ENCODE measurements at regions not wholly inside any gene's neighbourhood (a gene's known extent, or its start where the extent isn't known, plus 50 kb on each side); places are given as distances from the start of the nearest gene placed in this dataset.

DNA sequence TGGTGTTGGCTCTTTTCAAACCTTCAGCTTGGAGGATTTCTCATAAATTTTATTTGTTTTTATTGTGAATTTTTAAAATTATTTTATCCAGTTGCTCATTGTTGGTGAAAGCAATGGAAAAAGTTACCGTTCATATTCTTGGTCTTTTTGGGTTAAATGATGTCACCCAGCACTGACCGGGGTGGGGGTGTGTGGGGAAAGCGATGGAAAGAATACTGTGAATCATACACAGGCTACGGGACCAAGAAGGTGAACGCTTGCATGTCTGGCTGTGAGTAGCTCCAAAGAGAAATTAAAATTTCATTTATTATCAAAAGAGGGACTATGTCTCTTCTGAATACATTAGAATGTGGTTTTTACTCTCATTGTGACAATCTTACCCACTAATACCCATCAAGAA lies 430.1 kb downstream of the AEBP2 start:
- Histone ChIP-seq H3K36me3 (ENCODE audit: control insufficient read depth, insufficient read depth, low read length) (no peaks in the 10 kb centered on the region), H3K4me3 (ENCODE audit: low read depth, low read length) (no peak overlapping the region), H3K27me3 (ENCODE audit: control insufficient read depth, insufficient read depth, low read length) (no peaks in the 10 kb centered on the region)
- DNase-seq (ENCODE audit: low read depth), result no peak
- TF ChIP-seq, protein P1, sequence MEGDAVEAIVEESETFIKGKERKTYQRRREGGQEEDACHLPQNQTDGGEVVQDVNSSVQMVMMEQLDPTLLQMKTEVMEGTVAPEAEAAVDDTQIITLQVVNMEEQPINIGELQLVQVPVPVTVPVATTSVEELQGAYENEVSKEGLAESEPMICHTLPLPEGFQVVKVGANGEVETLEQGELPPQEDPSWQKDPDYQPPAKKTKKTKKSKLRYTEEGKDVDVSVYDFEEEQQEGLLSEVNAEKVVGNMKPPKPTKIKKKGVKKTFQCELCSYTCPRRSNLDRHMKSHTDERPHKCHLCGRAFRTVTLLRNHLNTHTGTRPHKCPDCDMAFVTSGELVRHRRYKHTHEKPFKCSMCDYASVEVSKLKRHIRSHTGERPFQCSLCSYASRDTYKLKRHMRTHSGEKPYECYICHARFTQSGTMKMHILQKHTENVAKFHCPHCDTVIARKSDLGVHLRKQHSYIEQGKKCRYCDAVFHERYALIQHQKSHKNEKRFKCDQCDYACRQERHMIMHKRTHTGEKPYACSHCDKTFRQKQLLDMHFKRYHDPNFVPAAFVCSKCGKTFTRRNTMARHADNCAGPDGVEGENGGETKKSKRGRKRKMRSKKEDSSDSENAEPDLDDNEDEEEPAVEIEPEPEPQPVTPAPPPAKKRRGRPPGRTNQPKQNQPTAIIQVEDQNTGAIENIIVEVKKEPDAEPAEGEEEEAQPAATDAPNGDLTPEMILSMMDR (IDR thresholded peaks at IDR 0.05; ENCODE audit: insufficient read depth, low read length, severe bottlenecking), result no peak
- FAIRE-seq, result no peak

DNA sequence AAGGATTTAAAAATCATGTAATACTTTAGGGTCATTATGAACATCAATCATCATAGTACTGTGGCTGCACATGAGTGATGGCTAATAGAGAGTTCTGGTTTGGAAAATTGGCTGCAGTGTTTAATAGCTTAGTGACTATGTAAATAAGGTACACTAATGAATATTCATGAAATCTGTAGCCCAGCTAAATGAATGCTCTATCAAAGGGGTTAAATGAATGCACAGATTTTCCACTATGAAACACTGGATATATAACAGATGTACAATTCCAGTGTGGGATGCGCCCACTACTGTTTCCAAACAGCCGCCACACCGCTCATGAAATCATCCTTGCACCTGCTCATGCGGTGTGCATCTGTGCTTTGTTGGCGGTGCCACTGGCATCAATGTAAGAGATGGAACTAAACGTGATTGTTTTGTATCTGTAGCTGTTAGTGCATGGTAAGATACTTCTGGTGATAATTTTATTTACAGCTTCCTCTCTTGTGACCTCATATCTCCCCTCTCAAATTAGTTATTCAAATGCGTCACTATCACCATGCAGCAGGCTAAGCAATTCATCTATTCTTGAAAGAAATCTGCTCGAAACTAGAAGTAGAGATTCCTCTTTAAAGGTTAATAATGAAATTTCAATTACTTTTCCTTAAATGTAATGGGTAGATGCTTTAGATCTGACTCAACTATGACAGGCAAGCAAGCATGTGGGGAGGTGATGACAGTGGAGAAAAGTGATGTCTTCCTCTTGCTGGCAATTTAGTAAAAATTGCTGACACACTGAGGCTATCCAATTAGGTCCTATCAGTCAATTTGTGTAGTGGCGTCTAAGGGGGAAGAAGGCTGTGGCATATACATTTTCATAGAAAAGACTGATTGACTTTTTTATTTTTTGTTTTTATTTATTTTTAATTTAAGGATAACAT lies 433.6 kb downstream of the AEBP2 start:
- Histone ChIP-seq H3K27me3 (ENCODE audit: control insufficient read depth, insufficient read depth, low read length) (no peaks in the 10 kb centered on the region), H3K4me3 (ENCODE audit: low read depth, low read length) (no peak overlapping the region), H3K36me3 (ENCODE audit: control insufficient read depth, insufficient read depth, low read length) (no peaks in the 10 kb centered on the region)
- DNase-seq (ENCODE audit: low read depth) (no peak), FAIRE-seq (no peak)
- TF ChIP-seq, protein P1 (IDR thresholded peaks at IDR 0.05; ENCODE audit: insufficient read depth, low read length, severe bottlenecking), result no peak

DNA sequence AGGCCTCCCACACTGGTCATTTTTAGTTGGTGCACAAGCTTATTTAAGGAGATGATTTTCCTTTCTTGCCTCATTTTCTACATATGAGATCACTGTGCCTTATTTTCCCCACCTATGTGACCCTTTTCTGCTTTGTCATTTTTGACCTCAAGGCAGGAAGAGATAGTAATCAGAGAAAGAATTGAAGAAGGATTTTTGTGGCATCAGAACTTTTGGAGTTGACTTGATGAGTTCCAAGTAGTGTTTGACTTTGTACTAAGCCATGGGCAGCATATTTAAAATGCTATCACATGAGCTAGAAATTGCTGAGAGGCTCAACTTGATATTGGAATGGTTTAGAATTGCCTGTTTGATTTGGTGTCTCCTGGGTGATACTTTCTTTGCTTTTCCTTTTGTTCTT lies 440.8 kb downstream of the AEBP2 start:
- no peak for FAIRE-seq
- no peaks in the 10 kb centered on the region for H3K27me3 ChIP-seq (ENCODE audit: control insufficient read depth, insufficient read depth, low read length)
- TF ChIP-seq, protein P1 (IDR thresholded peaks at IDR 0.05; ENCODE audit: insufficient read depth, low read length, severe bottlenecking), result no peak
- no peak overlapping the region for H3K4me3 ChIP-seq (ENCODE audit: low read depth, low read length)
- DNase-seq (ENCODE audit: low read depth), result no peak
- H3K36me3 ChIP-seq (ENCODE audit: control insufficient read depth, insufficient read depth, low read length), result no peaks in the 10 kb centered on the region

DNA sequence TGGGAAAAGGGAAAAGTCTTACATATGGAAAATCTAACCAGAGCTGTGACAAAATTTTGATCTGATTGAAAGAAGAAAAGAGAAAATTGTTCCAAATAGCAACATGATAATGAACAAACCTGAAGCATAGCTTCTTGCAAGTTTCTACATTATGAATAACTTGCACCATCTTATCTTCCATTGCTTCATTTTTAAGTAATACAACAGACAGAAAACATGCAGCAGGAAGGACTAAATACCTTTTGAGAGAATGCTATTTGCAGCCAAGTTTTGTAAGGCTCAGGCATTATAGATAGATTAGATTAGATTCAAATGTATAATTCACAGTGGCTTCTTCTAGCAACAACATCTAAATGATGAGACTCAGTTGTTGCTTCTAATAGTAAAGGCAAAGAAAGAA lies 441.4 kb downstream of the AEBP2 start:
- no peaks in the 10 kb centered on the region for H3K27me3 ChIP-seq (ENCODE audit: control insufficient read depth, insufficient read depth, low read length)
- DNase-seq (ENCODE audit: low read depth), result no peak
- H3K36me3 ChIP-seq (ENCODE audit: control insufficient read depth, insufficient read depth, low read length), result no peaks in the 10 kb centered on the region
- TF ChIP-seq, protein P1 (IDR thresholded peaks at IDR 0.05; ENCODE audit: insufficient read depth, low read length, severe bottlenecking), result no peak
- no peak overlapping the region for H3K4me3 ChIP-seq (ENCODE audit: low read depth, low read length)
- FAIRE-seq, result no peak

DNA sequence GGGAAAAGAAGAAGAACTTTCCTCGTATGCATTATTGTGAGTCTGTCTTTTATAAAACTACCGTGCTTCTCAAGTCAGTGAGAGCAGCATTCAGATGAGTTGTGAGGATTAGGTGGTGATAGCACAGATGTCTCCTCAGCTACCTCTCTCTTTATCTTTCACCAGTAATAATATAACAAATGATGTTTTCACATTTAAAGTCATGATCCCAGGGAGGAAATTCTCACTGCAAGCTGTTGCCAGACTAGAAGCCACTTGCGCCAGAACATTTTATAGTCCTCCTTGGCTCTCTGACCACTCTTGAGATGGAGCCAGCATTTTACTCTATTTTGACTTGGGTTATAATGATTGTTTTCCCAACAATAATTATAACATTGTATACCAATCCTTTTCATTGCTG lies 443.1 kb downstream of the AEBP2 start:
- Histone ChIP-seq H3K4me3 (ENCODE audit: low read depth, low read length) (no peak overlapping the region), H3K27me3 (ENCODE audit: control insufficient read depth, insufficient read depth, low read length) (no peaks in the 10 kb centered on the region), H3K36me3 (ENCODE audit: control insufficient read depth, insufficient read depth, low read length) (no peaks in the 10 kb centered on the region)
- FAIRE-seq, result no peak
- no peak for DNase-seq (ENCODE audit: low read depth)
- TF ChIP-seq, protein P1 (IDR thresholded peaks at IDR 0.05; ENCODE audit: insufficient read depth, low read length, severe bottlenecking), result no peak

Measured in bronchial epithelial cell (primary cell).